PC-3 (cell line): ENCODE measurements at regions not wholly inside any gene's neighbourhood (a gene's known extent, or its start where the extent isn't known, plus 50 kb on each side); places are given as distances from the start of the nearest gene placed in this dataset.

Experiments
- ATAC-seq: fragments of 200-7000 bp; cut with Tn5 transposase; 2 replicates; pipeline ENCODE4 v1.9.1; 2020; ENCODE audit warnings: mild to moderate bottlenecking, moderate library complexity
- BruUV-seq: library from RNA; stranded (reverse); fragments of 400-500 nt; replicated peaks from 2 replicates; lab custom pipeline; 2021; lab: Mats Ljungman, UMichigan
- CTCF ChIA-PET: fragments of 300-600 bp; sonication (Branson Sonifier 250); formaldehyde crosslinking; loops from one replicate; lab custom pipeline; 2022; ENCODE audit warnings: antibody characterized with exemption; lab: Charles Lee
- POLR2A ChIA-PET: fragments of 300-600 bp; sonication (Branson Sonifier 250); formaldehyde crosslinking; loops from one replicate; lab custom pipeline; 2022; ENCODE audit warnings: antibody characterized with exemption; ENCODE audit not compliant: unreplicated experiment; lab: Charles Lee
- DNase-seq: peaks from one replicate; pipeline ENCODE4 v3.0.0-alpha.2; 2015
- H2AFZ ChIP-seq: fragments of 300-600 bp; sonication (generic); 2 replicates; pipeline ENCODE4 v1.6.0; 2016; ENCODE audit warnings: antibody characterized with exemption, low read length
- H3F3A ChIP-seq: fragments of 300-600 bp; sonication (generic); one replicate; pipeline ENCODE4 v1.6.0; 2017; ENCODE audit warnings: antibody characterized with exemption, low read length, control low read depth, mild to moderate bottlenecking; ENCODE audit not compliant: unreplicated experiment
- H3K27ac ChIP-seq: fragments of 300-600 bp; sonication (generic); 2 replicates; pipeline ENCODE4 v1.5.1; 2016; ENCODE audit warnings: mild to moderate bottlenecking, low read length
- H3K27me3 ChIP-seq: fragments of 300-600 bp; sonication (generic); 2 replicates; pipeline ENCODE4 v1.6.1; 2016; ENCODE audit warnings: low read length, mixed read lengths
- H3K36me3 ChIP-seq: fragments of 300-600 bp; sonication (generic); 2 replicates; pipeline ENCODE4 v1.6.1; 2016; ENCODE audit warnings: low read depth, mixed run types, low read length, mixed read lengths
- H3K4me1 ChIP-seq: fragments of 300-600 bp; sonication (generic); 2 replicates; pipeline ENCODE4 v1.5.1; 2016; ENCODE audit warnings: low read length; ENCODE audit not compliant: insufficient read depth
- H3K4me2 ChIP-seq: fragments of 300-600 bp; sonication (generic); 2 replicates; pipeline ENCODE4 v1.6.0; 2016; ENCODE audit warnings: low read length
- H3K4me3 ChIP-seq: fragments of 300-600 bp; sonication (generic); 2 replicates; pipeline ENCODE4 v1.5.1; 2016; ENCODE audit warnings: mild to moderate bottlenecking, low read length, mixed read lengths
- H3K79me2 ChIP-seq: fragments of 300-600 bp; sonication (generic); 2 replicates; pipeline ENCODE4 v1.6.1; 2017; ENCODE audit warnings: low read length, mixed read lengths
- H3K9ac ChIP-seq: fragments of 300-600 bp; sonication (generic); 2 replicates; pipeline ENCODE4 v1.6.0; 2016; ENCODE audit warnings: mild to moderate bottlenecking, low read length
- H3K9me2 ChIP-seq: fragments of 300-600 bp; sonication (generic); replicated peaks from 2 replicates; pipeline ENCODE4 v1.6.1; 2016; ENCODE audit warnings: mixed run types, low read length, mixed read lengths
- H3K9me3 ChIP-seq: fragments of 300-600 bp; sonication (generic); 2 replicates; pipeline ENCODE4 v1.6.1; 2016; ENCODE audit warnings: low read length, mixed read lengths
- H4K20me1 ChIP-seq: fragments of 300-600 bp; sonication (generic); 2 replicates; pipeline ENCODE4 v1.6.1; 2016; ENCODE audit warnings: low read length, mixed read lengths
- EZH2 ChIP-seq: fragments of 300-600 bp; sonication (generic); IDR thresholded peaks from one replicate; pipeline ENCODE4 v1.6.1; 2017; ENCODE audit warnings: antibody characterized with exemption, mild to moderate bottlenecking, low read length; ENCODE audit not compliant: unreplicated experiment
- EZH2phosphoT487 ChIP-seq: fragments of 300-600 bp; sonication (generic); IDR thresholded peaks from 2 replicates; pipeline ENCODE4 v1.6.1; 2018; ENCODE audit warnings: mild to moderate bottlenecking, antibody characterized with exemption, low read length, borderline replicate concordance
- intact Hi-C: fragments of 100-400 bp; cut with micrococcal nuclease; formaldehyde crosslinking; loops from 2 replicates; pipeline ENCODE4 v1.9.0; 2023
- TF ChIP-seq, protein P1 (sequence below): fragments of 300-600 bp; sonication (generic); conservative IDR thresholded peaks from 2 replicates; pipeline ENCODE4 v1.5.1; 2017; ENCODE audit warnings: antibody characterized with exemption, low read depth, mild to moderate bottlenecking, low read length

DNA sequence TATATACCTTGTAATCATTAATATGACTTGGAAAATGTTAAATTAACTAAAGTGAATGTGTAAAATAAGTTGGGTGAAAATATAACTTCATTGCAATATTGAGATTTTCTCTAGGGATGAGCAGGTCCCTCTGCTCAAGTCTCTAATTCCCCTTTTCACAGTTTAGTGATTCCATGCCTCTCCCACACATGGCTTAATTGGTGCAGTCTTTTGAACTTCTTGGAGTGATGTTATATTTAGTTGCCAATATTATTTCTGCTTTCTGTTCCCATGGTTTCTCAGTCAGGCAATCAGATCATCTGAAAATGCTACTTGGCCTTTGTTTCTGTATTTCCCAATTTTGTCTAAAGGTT lies 233.7 kb upstream of the SPOPL start:
- TSS peak; percentile 37 for BruUV-seq
- intact Hi-C loops: loop anchor here (5.0 kb wide), 1 partner anchor 234 kb away; the partner anchor contains the start of gene SPOPL
- Histone ChIP-seq H3K36me3 (peaks cover 9% of the 10 kb centered on the region; the same call in 1 of the 2 replicates), H3K9ac (no peak overlapping the region), H4K20me1 (no peaks in the 10 kb centered on the region), H3F3A (no peaks in the 10 kb centered on the region), H2AFZ (no peak overlapping the region), H3K79me2 (no peaks in the 10 kb centered on the region), H3K27me3 (no peaks in the 10 kb centered on the region), H3K27ac (peak overlapping the region; percentile 74), H3K9me3 (peaks cover 9% of the 10 kb centered on the region; the same call in 1 of the 2 replicates), H3K4me2 (peak overlapping the region; percentile 50; the same call in 1 of the 2 replicates), H3K9me2 (no peaks in the 10 kb centered on the region), H3K4me1 (peaks cover 21% of the 10 kb centered on the region), H3K4me3 (no peak overlapping the region; the same call in 1 of the 2 replicates)
- no peak for TF ChIP-seq EZH2phosphoT487
- TF ChIP-seq, protein P1, sequence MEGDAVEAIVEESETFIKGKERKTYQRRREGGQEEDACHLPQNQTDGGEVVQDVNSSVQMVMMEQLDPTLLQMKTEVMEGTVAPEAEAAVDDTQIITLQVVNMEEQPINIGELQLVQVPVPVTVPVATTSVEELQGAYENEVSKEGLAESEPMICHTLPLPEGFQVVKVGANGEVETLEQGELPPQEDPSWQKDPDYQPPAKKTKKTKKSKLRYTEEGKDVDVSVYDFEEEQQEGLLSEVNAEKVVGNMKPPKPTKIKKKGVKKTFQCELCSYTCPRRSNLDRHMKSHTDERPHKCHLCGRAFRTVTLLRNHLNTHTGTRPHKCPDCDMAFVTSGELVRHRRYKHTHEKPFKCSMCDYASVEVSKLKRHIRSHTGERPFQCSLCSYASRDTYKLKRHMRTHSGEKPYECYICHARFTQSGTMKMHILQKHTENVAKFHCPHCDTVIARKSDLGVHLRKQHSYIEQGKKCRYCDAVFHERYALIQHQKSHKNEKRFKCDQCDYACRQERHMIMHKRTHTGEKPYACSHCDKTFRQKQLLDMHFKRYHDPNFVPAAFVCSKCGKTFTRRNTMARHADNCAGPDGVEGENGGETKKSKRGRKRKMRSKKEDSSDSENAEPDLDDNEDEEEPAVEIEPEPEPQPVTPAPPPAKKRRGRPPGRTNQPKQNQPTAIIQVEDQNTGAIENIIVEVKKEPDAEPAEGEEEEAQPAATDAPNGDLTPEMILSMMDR: no peak
- no peak for TF ChIP-seq EZH2
- DNase-seq (no peak), ATAC-seq (no peak; the same call in 1 of the 2 replicates)
- ChIA-PET POLR2A (no interaction called here), CTCF (no interaction called here)

DNA sequence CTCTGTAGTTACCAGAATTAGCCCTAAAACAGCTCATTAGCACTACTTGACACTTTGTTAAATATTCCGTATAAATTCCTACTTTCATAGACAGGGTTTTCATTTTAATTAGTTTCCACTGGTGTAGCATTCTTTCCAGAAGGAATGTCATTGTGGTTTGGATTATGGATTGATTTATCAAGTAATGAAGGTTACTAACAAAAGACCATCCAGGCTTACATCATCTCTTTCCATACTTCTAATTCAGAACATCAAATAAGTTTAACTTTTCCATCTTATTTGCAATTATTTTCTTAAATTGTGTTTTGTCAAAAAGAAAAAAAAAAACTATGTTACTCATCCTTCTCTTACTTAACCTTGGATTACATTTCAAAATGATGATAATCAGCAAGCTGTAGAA lies 231.8 kb upstream of the SPOPL start:
- no peaks in the 10 kb centered on the region for H3K27me3 ChIP-seq
- H3K9me2 ChIP-seq: no peaks in the 10 kb centered on the region
- TF ChIP-seq, protein P1: no peak
- no peak for TF ChIP-seq EZH2
- TF ChIP-seq EZH2phosphoT487: no peak
- H3K4me3 ChIP-seq: no peak overlapping the region
- no TSS peak for BruUV-seq
- ATAC-seq: no peak
- no peak overlapping the region for H2AFZ ChIP-seq
- H3K9ac ChIP-seq: no peak overlapping the region
- intact Hi-C loops: loop anchor here (5.0 kb wide), 1 partner anchor 233 kb away; the partner anchor contains the start of gene SPOPL
- H4K20me1 ChIP-seq: no peaks in the 10 kb centered on the region
- peaks cover 1% of the 10 kb centered on the region for H3F3A ChIP-seq
- no peak for DNase-seq
- H3K79me2 ChIP-seq: no peaks in the 10 kb centered on the region
- peaks cover 23% of the 10 kb centered on the region for H3K4me1 ChIP-seq
- H3K9me3 ChIP-seq: peaks cover 9% of the 10 kb centered on the region; the same call in 1 of the 2 replicates
- no peak overlapping the region for H3K4me2 ChIP-seq
- H3K36me3 ChIP-seq: peaks cover 9% of the 10 kb centered on the region; the same call in 1 of the 2 replicates
- no peak overlapping the region for H3K27ac ChIP-seq
- ChIA-PET CTCF (no interaction called here), POLR2A (no interaction called here)

DNA sequence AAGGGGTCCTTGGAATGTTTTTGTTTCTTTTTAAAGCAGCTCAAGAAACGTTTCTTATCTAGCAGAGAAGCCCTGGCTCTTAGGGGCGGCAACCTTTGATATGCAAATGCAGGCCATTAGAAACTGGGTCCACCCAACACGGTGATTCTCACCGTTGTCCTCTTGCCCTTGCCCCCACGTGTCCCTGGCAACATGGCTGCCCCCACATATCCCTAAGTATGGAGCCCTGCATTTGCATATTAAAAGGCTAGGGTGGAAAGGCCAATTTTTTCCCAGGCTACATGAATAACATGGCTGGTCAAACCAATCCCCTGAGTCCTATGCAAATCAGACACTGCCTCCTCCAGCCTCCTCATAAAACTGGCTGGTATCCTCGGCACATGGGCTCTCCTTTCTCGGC lies 230.1 kb upstream of the SPOPL start:
- H3K9me3 ChIP-seq: peaks cover 9% of the 10 kb centered on the region; the same call in 1 of the 2 replicates
- H4K20me1 ChIP-seq: no peaks in the 10 kb centered on the region
- ChIA-PET CTCF (no interaction called here), POLR2A (no interaction called here)
- H3K4me2 ChIP-seq: no peak overlapping the region
- H3K9ac ChIP-seq: no peak overlapping the region
- no peak overlapping the region for H3K27ac ChIP-seq
- no peaks in the 10 kb centered on the region for H3K79me2 ChIP-seq
- H3K4me1 ChIP-seq: peaks cover 34% of the 10 kb centered on the region
- intact Hi-C loops: no loop called here
- no peak for TF ChIP-seq EZH2
- TF ChIP-seq EZH2phosphoT487: no peak
- TF ChIP-seq, protein P1: no peak
- H3K4me3 ChIP-seq: no peak overlapping the region
- no peak overlapping the region for H2AFZ ChIP-seq
- H3K36me3 ChIP-seq: peaks cover 9% of the 10 kb centered on the region; the same call in 1 of the 2 replicates
- no peak for ATAC-seq
- no TSS peak for BruUV-seq
- H3F3A ChIP-seq: peaks cover 15% of the 10 kb centered on the region
- DNase-seq: no peak
- H3K9me2 ChIP-seq: no peaks in the 10 kb centered on the region
- no peaks in the 10 kb centered on the region for H3K27me3 ChIP-seq
